ENCODE measurements at regions not wholly inside any gene's neighbourhood (a gene's known extent, or its start where the extent isn't known, plus 50 kb on each side); places are given as distances from the start of the nearest gene placed in this dataset.

DNA sequence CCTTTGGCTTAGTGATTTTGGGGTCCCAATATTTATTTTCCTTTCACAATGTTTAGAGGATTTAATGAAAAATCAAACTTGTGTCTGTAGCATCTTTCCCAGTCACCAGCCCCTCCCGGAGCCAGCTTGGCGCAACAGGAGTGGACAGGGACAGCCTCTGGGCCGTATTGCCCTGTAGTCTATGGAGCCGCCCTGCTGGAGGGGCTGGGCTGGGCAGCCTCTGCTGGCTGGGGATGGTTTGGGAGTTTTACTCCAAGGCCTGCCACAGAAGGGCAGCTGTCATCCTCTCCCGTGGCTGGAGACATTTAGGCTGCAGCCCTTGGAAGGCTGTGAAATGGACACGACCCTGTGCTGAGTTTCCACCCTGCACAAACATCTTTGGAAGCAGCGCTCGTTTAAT, 89.4 kb upstream of the RGMA start:
- CTCF ChIA-PET: no interaction called here
- intact Hi-C loops (cut with micrococcal nuclease): no loop called here
- POLR2A ChIA-PET: no interaction called here
- no peaks in the 10 kb centered on the region for H3K36me3 ChIP-seq (ENCODE audit: control insufficient read depth in 1 of 2, insufficient read depth in 2 of 2, low read length in 2 of 2)
- H3K79me2 ChIP-seq (ENCODE audit: insufficient read depth, low read length): no peaks in the 10 kb centered on the region
- no peaks in the 10 kb centered on the region for H4K20me1 ChIP-seq (ENCODE audit: insufficient read depth)
- no peaks in the 10 kb centered on the region for H3K9me3 ChIP-seq (ENCODE audit: control insufficient read depth in 1 of 2, insufficient read depth in 1 of 2, low read depth in 1 of 2, low read length in 2 of 2)
- ATAC-seq: no peak
- no peak for DNase-seq (ENCODE audit: low read depth, low spot score)
- H3K4me3 ChIP-seq (replicated peaks in 1 of 2; ENCODE audit: low read depth in 1 of 2, low read length in 2 of 2): no peak overlapping the region
- no peaks in the 10 kb centered on the region for H3K9me2 ChIP-seq (ENCODE audit: insufficient read depth)
- H3K9ac ChIP-seq (ENCODE audit: low read length): no peak overlapping the region
- no peak overlapping the region for H2AFZ ChIP-seq (ENCODE audit: low read depth, low read length, poor library complexity, severe bottlenecking)
- TF ChIP-seq, protein P1, sequence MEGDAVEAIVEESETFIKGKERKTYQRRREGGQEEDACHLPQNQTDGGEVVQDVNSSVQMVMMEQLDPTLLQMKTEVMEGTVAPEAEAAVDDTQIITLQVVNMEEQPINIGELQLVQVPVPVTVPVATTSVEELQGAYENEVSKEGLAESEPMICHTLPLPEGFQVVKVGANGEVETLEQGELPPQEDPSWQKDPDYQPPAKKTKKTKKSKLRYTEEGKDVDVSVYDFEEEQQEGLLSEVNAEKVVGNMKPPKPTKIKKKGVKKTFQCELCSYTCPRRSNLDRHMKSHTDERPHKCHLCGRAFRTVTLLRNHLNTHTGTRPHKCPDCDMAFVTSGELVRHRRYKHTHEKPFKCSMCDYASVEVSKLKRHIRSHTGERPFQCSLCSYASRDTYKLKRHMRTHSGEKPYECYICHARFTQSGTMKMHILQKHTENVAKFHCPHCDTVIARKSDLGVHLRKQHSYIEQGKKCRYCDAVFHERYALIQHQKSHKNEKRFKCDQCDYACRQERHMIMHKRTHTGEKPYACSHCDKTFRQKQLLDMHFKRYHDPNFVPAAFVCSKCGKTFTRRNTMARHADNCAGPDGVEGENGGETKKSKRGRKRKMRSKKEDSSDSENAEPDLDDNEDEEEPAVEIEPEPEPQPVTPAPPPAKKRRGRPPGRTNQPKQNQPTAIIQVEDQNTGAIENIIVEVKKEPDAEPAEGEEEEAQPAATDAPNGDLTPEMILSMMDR (IDR thresholded peaks at IDR 0.05 in 2 of 3, conservative IDR thresholded peaks at IDR 0.05 in 1 of 3; ENCODE audit: borderline replicate concordance in 1 of 3, insufficient read depth in 1 of 3, low read depth in 2 of 3, low read length in 2 of 3): peak in 1 of 3 experiments; percentile 24; a peak in 1 of 6 replicates
- no peak for TF ChIP-seq EZH2phosphoT487 (IDR thresholded peaks at IDR 0.05; ENCODE audit: borderline replicate concordance)
- H3K27ac ChIP-seq (ENCODE audit: low read depth, low read length): no peak overlapping the region
- H3K4me2 ChIP-seq (ENCODE audit: low read length): no peak overlapping the region
- BruUV-seq (replicated peaks): no TSS peak
- no peaks in the 10 kb centered on the region for H3K4me1 ChIP-seq (ENCODE audit: control insufficient read depth in 1 of 2, insufficient read depth in 2 of 2, low read length in 2 of 2)
- H3K27me3 ChIP-seq (ENCODE audit: insufficient read depth, low read length): no peaks in the 10 kb centered on the region
- RAD21 ChIA-PET (ENCODE audit: low non-redundant PET in 1 of 2, low total read pairs in 2 of 2, uncharacterized antibody in 2 of 2, unreplicated experiment in 2 of 2): no interaction called here

DNA sequence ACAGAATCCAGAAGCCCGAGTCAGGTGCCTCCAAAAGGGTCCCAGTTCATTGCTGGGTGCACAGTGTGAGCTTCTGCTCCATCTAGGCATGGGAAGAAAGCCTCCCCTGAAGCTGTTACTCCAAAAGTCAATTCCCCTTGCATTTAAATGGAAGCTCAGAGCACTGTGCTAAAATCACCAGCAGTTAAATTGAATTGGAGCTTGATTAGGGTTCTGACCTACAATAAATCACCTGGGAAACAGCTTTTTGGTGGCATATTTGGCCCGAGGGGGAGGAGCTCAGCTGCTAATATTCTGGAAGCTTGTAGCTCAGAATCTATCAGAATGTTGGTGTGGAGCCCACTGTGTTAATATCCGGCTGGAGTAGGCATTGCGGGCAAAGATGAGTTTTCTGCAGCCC, 87.1 kb upstream of the RGMA start:
- H4K20me1 ChIP-seq (ENCODE audit: insufficient read depth): no peaks in the 10 kb centered on the region
- H2AFZ ChIP-seq (ENCODE audit: low read depth, low read length, poor library complexity, severe bottlenecking): no peak overlapping the region
- POLR2A ChIA-PET: no interaction called here
- peaks cover 10% of the 10 kb centered on the region for H3K27me3 ChIP-seq (ENCODE audit: insufficient read depth, low read length)
- RAD21 ChIA-PET (ENCODE audit: low non-redundant PET in 1 of 2, low total read pairs in 2 of 2, uncharacterized antibody in 2 of 2, unreplicated experiment in 2 of 2): no interaction called here
- H3K4me3 ChIP-seq (replicated peaks in 1 of 2; ENCODE audit: low read depth in 1 of 2, low read length in 2 of 2): no peak overlapping the region
- no TSS peak for BruUV-seq (replicated peaks)
- no peaks in the 10 kb centered on the region for H3K36me3 ChIP-seq (ENCODE audit: control insufficient read depth in 1 of 2, insufficient read depth in 2 of 2, low read length in 2 of 2)
- no peaks in the 10 kb centered on the region for H3K9me2 ChIP-seq (ENCODE audit: insufficient read depth)
- H3K79me2 ChIP-seq (ENCODE audit: insufficient read depth, low read length): no peaks in the 10 kb centered on the region
- no peak overlapping the region for H3K4me2 ChIP-seq (ENCODE audit: low read length)
- intact Hi-C loops (cut with micrococcal nuclease): no loop called here
- no peaks in the 10 kb centered on the region for H3K4me1 ChIP-seq (ENCODE audit: control insufficient read depth in 1 of 2, insufficient read depth in 2 of 2, low read length in 2 of 2)
- DNase-seq (ENCODE audit: low read depth, low spot score) (no peak), ATAC-seq (no peak)
- H3K9me3 ChIP-seq (ENCODE audit: control insufficient read depth in 1 of 2, insufficient read depth in 1 of 2, low read depth in 1 of 2, low read length in 2 of 2): no peaks in the 10 kb centered on the region
- H3K9ac ChIP-seq (ENCODE audit: low read length): no peak overlapping the region
- H3K27ac ChIP-seq (ENCODE audit: low read depth, low read length): no peak overlapping the region
- CTCF ChIA-PET: no interaction called here
- no peak for TF ChIP-seq FOSL1 (IDR thresholded peaks at IDR 0.05; ENCODE audit: low read depth)
- no peak for TF ChIP-seq EGR1 (IDR thresholded peaks at IDR 0.05; ENCODE audit: low read depth)
- TF ChIP-seq, protein P2, sequence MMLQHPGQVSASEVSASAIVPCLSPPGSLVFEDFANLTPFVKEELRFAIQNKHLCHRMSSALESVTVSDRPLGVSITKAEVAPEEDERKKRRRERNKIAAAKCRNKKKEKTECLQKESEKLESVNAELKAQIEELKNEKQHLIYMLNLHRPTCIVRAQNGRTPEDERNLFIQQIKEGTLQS (IDR thresholded peaks at IDR 0.05): no peak
- TF ChIP-seq, protein P3, sequence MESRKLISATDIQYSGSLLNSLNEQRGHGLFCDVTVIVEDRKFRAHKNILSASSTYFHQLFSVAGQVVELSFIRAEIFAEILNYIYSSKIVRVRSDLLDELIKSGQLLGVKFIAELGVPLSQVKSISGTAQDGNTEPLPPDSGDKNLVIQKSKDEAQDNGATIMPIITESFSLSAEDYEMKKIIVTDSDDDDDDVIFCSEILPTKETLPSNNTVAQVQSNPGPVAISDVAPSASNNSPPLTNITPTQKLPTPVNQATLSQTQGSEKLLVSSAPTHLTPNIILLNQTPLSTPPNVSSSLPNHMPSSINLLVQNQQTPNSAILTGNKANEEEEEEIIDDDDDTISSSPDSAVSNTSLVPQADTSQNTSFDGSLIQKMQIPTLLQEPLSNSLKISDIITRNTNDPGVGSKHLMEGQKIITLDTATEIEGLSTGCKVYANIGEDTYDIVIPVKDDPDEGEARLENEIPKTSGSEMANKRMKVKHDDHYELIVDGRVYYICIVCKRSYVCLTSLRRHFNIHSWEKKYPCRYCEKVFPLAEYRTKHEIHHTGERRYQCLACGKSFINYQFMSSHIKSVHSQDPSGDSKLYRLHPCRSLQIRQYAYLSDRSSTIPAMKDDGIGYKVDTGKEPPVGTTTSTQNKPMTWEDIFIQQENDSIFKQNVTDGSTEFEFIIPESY (IDR thresholded peaks at IDR 0.05; ENCODE audit: extremely low read depth, insufficient replicate concordance, low read length): no peak
- TF ChIP-seq EZH2phosphoT487 (IDR thresholded peaks at IDR 0.05; ENCODE audit: borderline replicate concordance): no peak
- TF ChIP-seq TCF7L2 (IDR thresholded peaks at IDR 0.05; ENCODE audit: borderline replicate concordance, extremely low read depth, insufficient read depth, insufficient read length): no peak
- TF ChIP-seq, protein P1 (IDR thresholded peaks at IDR 0.05 in 2 of 3, conservative IDR thresholded peaks at IDR 0.05 in 1 of 3; ENCODE audit: borderline replicate concordance in 1 of 3, insufficient read depth in 1 of 3, low read depth in 2 of 3, low read length in 2 of 3): no peak
- TF ChIP-seq SP1 (IDR thresholded peaks at IDR 0.05; ENCODE audit: low read depth): no peak
- no peak for TF ChIP-seq YY1 (IDR thresholded peaks at IDR 0.05; ENCODE audit: extremely low read depth, insufficient replicate concordance, low read depth, low read length)
- no peak for TF ChIP-seq CEBPB (IDR thresholded peaks at IDR 0.05; ENCODE audit: low read depth)
- TF ChIP-seq CBX3 (IDR thresholded peaks at IDR 0.05; ENCODE audit: low read depth): no peak
- no peak for TF ChIP-seq POLR2A (IDR thresholded peaks at IDR 0.05; ENCODE audit: borderline replicate concordance, extremely low read depth, insufficient read depth, insufficient read length)
